ENCODE measurements at regions not wholly inside any gene's neighbourhood (a gene's known extent, or its start where the extent isn't known, plus 50 kb on each side); places are given as distances from the start of the nearest gene placed in this dataset.

DNA sequence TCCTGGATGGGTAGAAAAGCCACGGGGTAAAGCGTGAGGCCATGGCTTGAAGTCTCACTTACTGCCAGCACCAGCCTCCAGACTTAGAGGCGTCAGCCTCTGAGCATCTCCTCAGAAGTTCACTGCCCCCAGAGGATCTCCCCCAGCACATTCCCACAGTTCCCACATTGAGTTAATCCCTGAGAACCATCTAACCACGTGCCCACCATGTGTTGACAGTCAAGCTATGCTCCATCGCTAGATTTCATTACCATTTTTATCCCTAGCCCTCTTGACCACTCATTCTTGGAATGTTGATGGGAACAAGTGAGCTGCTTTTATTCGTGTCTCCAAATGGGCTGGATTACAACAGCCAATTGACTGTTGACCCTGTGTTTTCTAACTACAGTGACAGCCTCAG lies 283.3 kb upstream of the IRX1 start:
- no peak for DNase-seq

DNA sequence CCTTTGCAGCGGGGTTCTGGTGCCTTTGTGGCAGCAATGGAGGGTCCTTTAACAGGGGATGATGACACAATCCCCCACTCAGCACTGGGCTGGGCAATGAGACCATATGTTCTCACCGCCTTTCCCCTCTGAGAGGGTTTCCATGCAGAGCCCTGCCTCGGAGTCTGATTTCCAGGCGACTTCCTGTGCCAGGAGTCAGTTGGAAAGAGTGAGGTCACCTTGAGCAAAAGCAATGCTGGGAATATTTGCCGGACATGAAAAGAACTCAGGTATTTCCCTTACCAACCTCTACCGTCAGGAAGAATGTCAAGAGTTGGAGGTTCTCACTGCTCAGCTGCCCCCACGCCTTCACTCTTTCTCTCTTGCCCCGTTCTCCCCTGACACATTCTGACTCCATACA lies 284.2 kb upstream of the IRX1 start:
- no peak for DNase-seq

DNA sequence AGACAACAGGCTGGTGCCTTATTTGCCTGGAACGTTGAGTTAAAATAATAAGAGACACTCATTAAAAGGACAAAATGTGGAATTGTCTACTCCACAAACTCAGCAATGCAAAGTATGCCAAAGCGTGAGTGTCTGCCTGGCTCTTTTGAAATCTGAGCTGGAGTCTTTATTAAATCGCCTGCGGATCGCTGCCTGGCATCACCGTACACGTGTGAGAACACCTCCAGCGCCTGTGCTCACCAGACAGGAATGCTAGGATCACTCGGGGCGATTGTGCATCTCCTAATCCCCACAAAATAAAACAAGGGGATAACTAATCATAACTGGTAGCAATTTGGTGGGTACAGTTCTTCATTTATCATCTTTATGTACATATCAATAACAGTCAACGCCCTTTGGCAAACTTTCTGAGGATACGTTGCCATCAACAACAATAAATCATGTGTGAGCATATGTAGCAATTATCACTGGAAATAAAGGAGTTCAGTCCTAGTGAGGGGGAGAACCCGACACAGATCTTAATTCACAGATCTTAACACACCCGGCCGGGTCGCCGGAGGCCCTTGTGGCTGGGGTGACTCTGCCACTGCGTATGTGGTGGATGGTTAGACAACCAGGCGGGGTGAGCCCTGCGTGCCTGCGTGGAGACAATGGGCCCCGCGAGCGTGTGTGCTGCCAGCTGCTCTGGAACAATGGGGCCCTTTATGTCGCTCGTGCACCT lies 284.9 kb upstream of the IRX1 start:
- no peak for DNase-seq

DNA sequence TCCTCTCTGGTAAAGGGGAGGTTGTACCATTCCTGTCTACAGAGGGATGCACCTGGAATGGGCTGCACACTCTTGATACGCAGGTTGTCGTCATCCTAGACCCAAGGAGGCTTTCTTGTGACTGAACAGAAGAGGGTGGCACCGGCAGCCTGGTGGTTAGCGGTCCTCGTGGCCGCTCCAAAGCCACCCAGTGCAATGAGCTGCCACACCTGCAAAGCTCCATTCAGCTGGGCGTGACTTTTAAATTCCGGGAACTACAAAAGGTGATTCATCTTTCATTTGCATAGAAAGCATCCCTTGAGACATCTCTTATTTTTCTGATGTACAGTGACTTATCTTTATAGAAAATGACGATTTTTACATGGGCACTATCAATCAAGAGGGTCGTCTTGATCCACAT lies 286.1 kb upstream of the IRX1 start:
- DNase-seq = no peak

DNA sequence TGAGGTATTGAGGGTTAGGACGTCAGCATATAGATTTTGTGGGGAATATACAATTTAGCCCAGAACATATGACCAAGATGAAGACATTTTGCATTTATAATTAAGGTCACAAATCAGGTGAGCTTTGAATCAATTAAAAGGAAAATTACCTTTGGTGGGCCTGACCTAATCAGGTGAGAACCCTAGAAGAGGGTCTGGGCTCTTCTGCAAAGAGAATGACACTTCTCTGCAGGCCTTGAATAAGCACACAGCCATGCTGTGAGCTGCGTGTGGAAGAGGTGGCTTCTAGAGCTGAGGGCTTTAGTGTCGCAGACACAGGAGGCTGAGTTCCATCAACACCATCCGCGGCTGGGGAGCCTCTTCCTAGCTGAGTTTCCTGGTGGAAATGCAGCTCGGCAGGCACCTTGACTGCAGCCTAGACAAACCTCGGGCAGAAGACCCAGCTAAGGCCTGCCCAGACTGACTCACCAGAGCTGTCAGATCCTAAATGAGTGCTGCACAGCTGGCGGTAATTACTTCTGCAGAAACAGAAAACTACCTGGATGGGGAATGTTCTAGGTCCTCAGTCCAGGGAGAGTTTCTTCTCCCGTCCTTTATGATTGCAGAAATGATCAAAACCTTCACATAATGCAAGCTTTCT lies 287.5 kb upstream of the IRX1 start:
- DNase-seq = no peak

DNA sequence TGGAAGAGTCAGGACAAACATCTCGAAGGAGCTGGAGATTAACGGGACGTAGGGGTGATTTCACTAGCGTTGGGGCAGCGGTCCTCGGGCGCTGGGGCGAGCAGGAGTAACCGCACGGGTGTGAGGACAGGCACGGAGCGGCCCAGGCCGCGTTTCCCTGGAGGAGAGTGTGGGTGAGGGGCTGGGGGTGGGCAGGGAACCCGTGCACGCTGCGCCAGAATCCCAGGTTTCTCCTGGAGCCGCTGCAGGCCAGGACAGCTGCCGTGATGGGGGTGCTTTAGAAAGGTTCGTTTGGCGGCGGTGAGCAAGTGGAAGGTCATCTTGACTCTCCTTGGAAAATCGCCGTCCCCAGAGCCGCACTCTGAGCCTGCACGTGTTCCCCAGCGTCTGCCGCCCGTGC lies 290.2 kb upstream of the IRX1 start:
- DNase-seq = no peak

DNA sequence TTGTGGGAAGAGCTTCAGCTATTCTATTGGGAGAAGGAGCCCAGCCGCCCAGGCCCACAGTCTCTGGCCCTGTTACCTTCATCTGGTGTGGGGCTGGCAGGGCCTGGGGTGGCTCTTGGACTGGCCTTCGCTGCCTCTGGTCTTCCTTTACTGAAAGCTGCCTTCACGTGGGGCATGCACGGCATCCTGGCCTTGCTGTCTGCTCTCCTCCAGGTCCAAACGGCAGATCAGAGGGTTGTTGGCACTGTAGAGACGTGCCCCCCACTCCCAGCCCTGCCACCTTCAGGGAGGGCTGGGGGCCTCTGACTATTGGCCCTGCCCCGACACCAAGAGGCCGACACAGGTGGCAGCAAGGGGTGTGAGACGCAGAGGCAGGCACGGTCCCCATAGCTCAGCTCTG lies 291.3 kb upstream of the IRX1 start:
- no peak for DNase-seq

DNA sequence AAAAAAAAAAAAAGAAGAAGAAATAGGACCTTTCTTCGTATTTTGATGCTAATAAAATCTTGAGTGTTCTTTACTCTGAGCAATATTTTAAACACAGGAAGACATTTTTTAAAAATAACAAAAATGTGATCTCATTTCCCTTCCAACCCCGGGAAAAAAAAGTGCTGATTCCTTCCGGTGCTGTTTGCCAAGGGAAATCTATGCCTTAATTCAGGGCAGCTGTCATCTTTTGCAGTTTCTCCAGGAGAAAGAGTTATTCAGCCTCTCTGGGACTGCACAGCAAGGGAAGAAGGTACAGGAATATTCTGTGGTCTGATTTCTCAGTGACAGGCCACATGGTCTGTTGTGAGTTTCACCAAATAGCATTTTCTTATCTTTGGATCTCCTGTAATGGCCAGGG lies 291.9 kb upstream of the IRX1 start:
- no peak for DNase-seq

DNA sequence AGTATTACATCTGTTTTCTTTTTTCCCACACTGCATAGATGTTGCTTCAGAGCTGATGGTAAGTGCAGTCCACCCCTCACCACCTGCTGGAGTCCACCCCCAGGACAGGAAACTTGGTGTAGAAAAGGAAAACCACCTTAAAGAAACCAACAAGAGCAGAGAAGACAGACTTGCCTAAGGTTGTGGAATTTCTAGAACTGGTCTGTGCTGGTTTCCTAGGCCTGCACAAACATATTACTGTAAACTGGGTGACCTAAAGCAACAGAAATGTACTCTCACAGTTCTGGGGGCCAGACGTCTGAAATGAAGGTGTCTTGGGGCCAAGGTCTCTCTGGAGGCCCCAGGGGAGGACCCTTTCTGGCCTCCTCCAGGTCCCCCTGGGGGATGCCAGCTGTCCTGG lies 293.4 kb upstream of the IRX1 start:
- no peak for DNase-seq

DNA sequence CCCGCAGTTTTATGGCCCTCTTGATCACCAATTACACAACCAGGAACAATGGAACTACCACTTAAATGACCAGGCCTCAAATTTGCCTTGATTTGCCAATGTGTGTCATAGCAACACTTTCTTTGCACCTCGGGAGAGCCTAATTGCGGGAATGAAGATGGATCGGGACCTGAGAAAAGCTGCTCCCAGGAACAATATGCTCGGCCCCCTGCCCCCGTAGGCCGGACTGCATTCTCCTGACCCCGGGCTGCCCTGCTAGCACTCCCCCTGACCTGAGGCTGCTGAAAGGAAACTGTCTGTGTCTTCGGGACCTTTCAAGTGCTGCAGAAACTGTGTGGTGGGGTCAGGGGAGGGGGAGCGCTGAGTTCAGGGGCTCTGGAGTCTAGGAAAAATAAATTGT lies 294.3 kb upstream of the IRX1 start:
- no peak for DNase-seq

DNA sequence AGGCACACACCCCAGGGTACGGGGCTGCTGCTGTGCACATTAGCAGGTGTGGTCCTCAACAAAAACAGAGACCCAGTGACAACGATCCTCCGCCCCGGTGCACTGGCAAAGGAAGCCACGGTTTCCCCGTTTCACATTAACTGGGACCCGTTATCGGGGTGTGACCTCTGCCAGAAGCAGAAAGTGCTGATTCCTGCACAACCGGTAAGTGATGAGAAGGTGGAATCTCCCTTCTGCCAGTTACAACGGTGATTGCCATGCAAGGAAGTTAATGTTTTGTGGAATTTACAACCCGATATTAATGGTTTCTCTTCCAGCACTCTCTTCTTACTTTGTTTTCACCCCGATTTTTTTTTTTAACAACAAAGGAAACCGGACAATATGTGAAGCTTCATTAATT lies 294.9 kb upstream of the IRX1 start:
- DNase-seq = no peak

DNA sequence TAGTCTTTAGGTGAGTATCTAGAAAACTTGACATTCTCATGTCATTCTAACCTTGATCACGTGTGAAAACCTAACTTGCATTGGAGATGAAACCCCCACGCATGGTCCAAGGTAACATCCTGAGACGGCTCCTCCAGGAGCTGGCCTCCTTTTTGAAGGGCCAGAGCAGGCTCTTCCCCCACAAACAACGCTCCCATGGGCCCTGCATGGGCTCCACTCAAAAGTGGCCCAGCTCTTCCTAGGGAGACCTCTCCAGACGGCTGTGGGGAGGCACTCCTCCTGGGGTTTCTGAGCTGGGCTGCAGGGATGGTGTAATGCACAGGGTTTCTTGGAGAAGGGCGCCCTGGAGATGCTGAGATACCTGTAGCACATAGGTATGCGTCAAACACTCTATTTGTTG lies 296.2 kb upstream of the IRX1 start:
- no peak for DNase-seq

DNA sequence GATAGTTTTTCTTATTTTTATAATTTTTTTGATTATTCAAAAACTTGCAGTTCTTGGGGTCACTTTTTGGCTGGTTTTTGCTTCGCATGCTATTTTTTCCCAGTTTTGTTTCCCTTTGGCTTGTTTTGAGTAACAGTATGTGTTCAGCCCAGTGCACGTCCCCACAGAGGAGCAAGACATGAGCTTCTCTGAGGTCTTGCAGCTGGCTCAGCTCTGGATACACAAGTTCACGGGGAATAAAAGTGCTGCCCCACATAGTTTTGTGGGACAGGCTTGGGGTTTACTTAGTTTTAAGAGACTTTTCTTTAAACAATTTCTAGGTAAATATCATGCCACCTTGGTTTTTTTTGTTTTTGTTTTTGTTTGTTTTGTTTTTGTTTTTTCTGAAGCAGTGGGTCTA lies 297.8 kb upstream of the IRX1 start:
- no peak for DNase-seq

DNA sequence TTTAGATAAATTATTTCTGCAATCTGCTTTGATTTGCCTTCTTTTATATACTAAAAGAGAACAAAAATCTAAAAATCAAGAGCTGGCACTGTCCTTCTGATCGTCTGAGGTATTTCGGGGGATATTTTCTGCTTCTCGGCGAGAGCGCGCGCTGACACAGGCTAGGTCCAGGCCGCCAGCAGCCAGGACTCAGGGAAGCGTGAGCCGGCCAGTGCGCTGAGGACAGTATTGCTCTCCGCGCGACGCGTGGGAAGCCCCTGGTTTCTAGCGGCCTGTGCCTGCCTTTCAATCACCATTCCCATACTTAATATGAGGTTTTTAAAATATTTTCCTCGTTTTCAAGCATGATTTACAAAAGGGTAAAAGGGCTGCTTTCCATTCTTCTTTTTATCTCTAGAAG lies 307.3 kb upstream of the IRX1 start:
- no peak for DNase-seq

DNA sequence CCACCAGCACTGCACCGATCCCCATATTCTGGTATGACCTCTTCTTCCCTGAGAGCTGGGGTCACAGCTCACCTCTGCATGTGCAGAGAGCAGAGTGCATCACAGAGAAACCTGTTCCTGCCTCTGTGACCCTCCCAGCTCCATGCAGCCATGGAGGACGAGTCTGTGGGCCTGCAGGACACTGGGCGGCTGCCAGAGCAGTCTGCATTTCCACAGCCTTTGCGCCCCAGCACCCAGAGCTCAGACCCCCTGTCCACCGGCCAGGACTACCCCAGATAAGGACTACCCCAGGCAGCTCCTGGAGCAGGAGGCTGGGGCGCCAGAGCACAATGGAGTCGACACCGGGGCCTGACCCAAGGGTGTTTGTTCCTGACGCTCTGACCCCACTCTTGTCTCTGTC lies 308.1 kb upstream of the IRX1 start:
- no peak for DNase-seq

DNA sequence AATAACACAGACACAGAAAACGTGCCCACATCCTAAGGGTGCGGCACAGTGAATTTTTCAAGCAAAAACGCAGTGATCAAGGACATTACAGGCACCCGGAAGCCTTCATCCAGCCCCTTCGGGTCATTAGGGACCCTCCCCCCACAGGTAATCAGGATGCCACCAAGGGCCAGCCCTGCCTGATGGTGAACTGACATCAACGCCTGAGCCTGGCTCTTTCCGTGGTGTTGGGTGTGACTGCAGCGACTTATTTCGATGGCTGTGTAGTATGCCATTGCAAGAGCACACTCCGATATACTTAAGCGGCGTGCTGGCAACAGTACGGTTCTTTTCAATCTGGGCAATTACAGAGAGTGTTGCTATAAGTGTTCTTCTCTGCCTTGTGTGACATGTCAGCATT lies 310.0 kb upstream of the IRX1 start:
- DNase-seq = no peak

DNA sequence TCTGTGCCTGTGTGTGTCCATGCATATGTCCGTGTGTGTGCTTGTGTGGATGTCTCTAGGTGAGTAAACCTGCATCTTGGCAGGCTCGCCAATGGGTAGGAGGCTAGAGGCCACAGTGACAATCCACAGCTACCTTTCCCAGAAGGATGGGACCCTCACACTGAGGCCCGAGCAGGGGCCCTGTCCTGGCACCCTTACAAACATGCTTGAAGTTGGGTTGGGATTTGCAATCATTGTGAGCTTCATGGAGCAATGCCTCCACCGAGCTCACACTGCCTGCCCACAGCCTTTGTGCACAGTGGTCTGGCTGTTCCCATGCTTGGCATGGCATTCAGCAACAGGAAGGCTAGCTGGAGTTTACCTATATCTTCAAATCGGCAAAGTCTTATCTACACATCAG lies 311.1 kb upstream of the IRX1 start:
- no peak for DNase-seq

DNA sequence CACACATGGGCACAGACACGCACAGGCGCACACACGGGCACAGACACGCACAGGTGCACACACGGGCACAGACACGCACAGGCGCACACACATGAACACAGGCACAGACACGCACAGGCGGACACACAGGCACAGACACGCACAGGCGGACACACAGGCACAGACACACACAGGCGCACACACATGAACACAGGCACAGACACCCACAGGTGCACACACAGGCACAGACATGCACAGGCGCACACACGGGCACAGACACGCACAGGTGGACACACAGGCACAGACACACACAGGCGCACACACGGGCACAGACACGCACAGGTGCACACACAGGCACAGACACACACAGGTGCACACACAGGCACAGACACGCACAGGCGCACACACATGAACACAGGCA lies 312.8 kb upstream of the IRX1 start:
- no peak for DNase-seq

DNA sequence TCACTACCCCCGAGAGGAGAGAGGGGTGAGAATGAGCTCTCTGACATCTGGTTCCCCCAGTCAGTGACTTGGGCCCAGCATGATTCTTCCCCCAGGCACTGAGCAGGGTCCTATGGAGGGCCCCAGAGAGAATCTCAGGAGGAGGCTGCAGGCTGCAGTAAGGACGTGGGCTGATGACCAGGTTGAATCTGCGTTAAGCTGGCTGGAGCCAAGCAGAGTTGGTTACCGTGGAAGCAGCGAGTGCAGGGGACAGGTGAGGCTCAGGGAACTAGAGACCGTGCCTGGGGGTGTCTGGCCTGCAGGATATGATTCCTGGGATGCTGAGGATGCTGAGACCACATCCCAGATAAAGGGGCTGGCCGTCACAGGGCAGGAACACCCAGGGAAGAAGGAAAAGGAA lies 314.3 kb upstream of the IRX1 start:
- no peak for DNase-seq

DNA sequence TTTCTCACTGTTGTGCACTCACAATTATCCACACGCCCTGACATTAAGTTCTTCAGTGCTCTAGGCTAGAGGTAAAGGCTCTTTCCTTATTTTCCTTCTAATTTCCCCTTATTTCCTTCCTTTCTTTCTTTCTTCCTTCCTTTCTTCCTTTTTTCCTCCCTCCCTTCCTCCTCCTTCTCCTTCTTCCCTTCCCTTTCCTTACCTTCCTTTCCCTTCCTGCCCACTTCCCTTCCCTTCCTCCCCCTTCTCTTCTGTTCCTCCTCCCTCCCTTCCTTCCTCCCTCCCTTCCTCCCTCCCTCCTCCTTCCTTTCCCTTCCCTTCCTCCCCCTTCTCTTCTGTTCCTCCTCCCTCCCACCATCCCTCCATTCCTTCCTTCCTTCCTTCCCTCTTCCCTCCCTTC lies 317.0 kb upstream of the IRX1 start:
- no peak for DNase-seq

DNA sequence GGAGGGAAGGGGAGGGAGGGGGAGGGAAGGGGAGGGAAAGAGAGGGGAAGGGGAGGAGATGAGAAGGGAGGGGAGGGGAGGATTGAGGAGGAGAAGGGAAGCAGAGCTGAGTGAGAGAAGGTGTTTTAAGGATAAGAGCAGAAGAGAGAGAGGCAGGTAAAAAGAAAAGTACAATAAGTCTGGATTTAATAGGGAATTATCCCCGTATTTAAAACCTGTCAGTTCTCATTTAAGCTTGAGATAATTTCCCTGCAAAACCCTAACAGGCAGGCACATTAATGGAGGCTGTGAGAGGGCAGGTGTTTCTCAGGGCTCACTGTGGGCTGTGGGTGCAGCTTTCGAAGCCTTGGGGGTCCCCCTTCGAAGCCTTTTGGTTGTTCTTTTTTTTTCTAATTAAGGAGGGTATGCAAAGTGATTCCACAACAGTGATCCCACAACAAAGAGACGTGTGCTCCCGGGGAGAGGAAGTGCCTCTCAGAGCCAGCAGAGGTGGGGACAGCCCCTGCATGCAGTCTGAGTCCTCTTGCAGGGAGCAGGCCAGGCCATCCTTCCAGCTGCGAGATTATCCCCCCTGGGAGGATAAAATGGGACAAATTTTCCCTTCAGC lies 317.9 kb upstream of the IRX1 start:
- no peak for DNase-seq

DNA sequence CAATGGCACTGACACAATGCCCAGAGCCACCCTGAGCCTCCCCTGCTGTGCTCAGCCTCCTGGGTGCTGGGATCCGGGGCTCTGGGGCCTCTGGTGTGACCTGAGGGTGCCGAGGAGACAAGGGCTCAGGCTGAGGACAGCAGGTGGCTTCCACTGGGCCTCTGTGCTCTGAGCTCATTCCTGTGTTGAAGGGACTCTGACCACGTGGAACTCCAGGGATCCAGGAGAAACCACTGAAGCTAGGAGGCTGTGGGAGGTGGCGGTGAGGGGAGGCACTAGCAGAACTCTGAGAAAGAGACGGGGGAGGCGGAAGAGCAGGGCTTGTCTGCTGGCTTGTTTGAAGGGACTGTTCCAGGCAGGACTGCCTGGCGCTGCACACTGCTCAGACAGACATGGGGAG lies 318.7 kb upstream of the IRX1 start:
- no peak for DNase-seq

DNA sequence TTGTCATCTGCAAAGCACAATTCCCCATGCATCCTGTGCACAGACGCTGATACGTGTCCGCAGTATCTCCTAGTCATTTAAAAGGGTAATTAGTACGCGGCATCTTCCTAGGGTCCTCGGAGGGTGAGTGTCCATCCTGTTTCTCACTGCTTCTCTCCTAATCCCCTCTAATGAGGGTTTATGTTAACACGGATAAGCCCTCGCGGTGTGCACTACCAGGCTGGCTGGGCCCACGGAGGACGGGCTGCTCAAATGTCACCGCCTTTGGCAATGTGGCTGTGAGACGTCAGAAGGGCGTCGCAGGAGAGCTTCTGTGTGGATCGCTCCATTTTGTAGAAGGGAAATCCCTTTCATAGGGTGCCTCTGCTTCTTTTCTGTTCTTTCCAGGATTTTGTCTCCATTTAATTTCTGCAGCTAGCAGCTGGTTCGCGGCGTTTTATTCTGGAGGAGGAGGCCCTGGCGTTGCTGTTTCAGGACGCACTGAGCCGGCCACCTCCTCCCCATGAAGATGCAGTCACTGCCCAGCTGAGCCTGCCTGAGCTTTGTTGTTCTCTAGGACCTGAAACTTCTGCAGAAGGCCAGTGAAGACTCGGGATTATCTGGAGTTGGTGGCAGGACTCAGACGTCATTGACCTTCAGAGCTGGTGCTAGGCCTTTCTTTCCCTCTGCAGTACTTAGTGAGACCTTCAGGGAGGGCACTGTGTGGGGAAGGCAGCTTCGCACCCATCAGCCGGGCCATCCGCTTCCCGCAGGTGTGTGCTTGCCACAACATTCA lies 326.1 kb upstream of the IRX1 start:
- DNase-seq = no peak

DNA sequence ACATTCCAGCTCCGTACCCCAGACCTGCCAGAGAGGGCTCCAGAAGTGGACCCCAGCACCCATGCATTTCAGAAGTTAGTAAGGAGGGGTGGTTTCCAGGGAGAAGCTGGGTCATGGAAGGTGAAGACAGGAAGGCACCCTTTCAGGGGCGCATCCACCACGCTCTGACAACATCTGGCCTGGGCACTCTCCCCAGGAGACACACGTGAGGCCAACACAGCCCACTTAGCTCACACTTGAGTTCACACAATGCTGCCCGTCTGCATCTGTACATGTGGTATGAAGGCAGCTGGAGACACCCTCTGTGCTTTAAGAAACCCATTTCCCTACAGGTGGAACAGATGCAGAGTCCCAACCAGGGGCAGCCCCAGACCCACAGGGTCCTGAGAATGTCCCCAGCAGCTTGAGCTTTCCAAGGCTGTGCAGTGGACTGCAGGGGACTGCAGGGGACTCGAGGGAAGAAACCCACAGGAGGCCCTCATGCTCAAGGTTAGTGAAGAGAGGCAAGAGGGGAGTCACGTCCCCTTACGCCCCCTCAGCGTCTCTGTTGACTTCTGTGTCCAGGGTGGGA lies 326.8 kb upstream of the IRX1 start:
- DNase-seq = no peak

Measured in NCI-H1417 treated with DMSO at 0.1 percent for 48 hours (cell line).